Stimulated activated CD8-positive, alpha-beta memory T cell treated with anti-CD3 and anti-CD28 coated beads, Interleukin-7, amount 100 ng/mL, for 1 hour (primary cell): ENCODE measurements at regions not wholly inside any gene's neighbourhood (a gene's known extent, or its start where the extent isn't known, plus 50 kb on each side); places are given as distances from the start of the nearest gene placed in this dataset.

ENCODE experiments used
- DNase-seq, 2 donors: peaks; one replicate each; pipeline ENCODE4 v3.0.0-alpha.2; 2020; ENCODE audit warnings: low read depth in 2 of 2

DNA sequence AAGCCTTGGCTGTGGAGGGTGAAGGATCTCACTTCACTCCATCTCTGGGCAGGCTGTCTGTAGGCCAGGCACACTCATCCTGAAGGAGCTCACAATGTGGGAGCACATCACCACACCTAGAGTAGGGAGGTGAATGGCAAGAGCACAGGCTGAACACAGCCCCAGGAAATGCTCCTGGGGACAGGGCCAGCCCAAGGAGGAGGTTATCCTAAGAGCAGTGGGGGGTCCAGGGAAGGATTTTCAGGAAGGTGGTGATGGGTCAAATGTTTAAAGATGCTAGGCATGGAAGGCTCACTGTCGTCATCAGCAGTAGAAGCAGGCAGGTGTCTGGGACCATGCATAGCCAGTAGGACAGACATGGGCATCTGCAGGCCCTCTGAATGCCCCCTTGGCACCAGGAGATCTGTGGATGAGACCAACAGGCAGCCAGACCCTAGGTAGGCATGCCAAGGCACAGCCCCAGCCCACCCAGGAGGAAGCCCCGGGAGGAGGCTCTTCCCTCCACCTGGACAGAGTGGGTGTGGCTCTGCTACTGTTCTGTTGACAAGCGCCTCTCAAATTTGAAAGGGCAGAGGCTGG lies 91.7 kb upstream of the RAB6C start:
- DNase-seq: no peak

GRCh38 chr2:129888461-129888860 lies 91.0 kb upstream of the RAB6C start:
- no peak for DNase-seq

DNA sequence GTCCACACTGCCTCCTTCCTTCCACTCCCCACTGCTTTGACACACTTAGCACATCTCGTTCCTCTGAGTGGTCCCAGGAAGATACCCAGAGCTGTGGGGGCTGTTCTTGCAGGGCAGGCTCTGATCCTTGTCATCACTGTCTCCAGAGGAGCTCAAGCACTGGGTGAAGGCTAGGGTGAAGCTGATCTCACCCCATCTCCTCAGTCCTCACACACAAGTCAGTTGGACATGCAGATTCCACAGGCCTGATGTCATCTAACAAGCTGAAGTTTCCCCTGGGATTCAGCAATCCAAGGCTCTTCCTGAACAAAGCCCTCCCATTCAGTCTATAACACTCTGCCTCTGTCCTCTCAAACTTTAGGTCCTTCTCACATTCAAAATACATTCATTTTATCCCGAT lies 90.6 kb upstream of the RAB6C start:
- DNase-seq: no peak

GRCh38 chr2:129891341-129892320 lies 87.8 kb upstream of the RAB6C start:
- DNase-seq: no peak

- DNase-seq: no peak
Measured at GRCh38 chr2:129892360-129892759, 87.1 kb upstream of the RAB6C start.

- no peak for DNase-seq
Measured at GRCh38 chr2:129892773-129893172, 86.7 kb upstream of the RAB6C start.

GRCh38 chr2:129893244-129893643 lies 86.2 kb upstream of the RAB6C start:
- DNase-seq: no peak

GRCh38 chr2:129894616-129895015 lies 84.8 kb upstream of the RAB6C start:
- DNase-seq: no peak

GRCh38 chr2:129895061-129895460 lies 84.4 kb upstream of the RAB6C start:
- no peak for DNase-seq

DNA sequence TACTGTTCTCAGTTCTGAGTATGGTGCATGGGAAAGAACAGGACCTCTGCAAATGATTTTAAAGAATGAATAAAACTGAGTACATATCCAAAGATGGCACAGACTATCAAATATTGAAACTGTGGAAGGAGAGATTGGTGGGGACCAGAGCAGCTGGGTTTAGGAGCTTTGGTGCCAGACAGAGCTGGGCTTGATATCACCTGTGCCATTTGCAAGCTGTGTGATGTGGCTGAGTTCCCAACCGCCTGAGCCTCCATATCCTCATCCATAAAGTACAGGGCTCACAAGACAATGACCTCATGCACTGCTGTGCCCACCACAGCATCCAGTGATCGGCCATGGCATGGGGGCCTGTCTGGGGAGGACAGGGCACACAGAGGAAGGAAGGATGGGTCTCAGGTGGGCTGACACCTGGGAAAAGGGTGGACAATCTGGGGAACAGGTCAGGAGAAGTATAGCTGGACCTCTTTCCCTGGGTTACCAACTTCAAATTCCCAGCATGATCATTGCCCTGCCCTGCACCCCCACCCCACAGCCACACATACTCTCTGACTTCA lies 83.9 kb upstream of the RAB6C start:
- DNase-seq: no peak

DNA sequence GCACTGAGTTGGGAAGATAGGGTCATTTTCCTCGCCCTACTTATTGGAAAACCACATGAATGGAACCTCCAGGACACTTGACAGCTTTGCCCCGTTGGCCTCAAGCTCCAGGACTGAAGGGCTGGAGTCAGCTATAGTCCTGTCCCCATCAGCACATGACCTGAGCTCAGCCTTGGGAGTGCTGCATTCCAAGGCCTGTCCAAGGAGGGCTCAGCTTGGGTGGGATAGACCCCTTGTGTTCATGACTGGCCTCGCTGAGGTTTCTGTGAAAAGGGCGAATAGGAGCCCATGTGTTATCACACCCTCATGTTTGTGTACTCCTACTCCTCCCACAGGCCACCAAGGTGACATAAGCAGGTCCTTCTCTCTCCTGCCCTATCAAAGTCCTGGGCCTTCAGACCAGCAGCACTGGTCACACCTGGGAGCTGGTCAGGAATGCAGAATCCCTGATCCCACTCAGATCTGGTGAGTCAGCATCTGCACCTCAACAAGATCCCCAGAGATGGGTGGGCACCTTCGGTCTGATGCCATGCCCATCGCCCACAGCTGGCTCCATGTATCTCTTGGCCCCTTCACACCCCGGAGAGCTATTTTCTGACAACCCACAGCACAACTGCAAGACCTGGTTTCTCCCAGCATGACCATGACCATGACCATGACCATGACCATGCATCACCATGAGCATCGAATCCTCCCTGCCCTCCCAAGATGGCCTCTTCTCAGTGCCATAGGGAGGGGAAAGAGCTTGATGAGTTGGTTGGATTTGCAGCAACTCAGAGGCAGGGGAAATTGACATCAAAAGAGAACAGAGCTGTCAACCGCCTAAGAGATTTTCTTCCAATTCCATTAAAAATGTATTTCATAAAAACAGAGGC lies 83.0 kb upstream of the RAB6C start:
- DNase-seq: no peak

DNA sequence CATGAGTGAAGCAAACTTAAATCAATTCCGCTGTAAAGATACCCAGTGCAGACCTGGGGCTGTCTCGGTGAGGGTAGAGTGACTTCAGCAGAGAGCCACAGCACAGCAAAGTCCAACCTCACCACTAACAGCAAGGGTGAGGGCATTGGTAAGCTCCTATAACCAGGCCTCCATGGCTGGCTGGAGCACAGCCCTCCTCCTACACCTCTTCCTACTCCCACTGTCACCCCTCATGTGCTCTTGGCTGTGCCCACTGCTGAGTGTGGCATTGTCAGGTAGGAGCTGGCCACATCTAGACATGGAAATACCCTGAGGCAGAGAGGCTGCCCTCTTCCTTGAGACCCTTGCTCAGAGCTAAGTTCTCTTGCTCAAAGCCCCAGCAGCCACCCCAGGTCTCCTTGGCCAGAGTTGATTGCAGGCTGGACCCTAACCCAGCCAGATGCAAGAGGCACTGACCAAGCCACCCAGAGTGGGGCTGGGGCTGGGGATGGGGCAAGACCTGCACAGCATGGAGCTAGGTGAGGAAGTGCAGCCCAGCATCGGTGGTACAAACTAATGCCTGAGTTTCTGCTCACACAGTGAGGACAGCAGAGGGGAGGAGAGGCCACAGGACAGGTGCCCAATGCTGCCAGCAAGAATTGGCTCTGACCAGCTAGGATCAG lies 77.6 kb upstream of the RAB6C start:
- DNase-seq: no peak

DNA sequence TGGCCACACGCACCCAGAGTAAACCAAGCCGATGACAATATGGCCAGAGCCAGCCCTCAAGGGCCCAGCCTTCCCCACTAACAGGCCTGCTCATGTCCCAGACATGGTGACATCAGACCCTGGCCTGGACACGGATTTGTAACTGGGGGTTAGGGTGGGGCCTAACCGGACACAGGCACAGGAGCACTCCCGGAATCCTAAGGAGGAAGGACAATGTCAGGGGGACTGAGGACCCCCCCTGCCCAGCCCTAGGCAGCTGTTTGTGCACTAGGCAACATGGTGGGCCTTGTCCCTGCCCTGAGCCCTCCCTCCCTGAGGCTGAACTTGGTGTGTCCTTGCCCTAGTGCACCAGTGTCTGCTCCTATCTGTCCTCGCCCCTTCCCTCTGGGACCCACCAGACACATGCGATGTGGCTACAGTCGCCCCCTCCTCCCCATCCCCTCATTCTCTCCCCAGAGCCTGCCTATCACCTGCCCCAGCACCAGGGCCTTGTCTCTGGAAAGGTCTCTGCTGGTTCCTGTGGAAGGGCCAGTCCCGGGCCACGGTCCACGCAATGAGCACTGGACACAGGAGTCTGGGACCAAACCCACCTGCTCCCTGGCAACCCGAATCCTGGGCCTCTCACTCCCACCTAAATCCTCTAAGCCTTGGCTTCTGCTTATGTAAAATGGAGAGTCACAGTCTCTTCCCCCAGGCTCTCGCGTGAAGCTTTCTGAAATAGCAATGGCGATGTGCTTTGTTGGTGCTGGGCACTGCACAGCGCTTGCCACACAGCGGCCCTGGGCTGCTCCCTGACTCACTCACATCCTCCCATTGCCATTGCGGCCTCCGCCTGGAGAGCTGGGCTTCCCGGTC lies 76.5 kb upstream of the RAB6C start:
- no peak for DNase-seq

DNA sequence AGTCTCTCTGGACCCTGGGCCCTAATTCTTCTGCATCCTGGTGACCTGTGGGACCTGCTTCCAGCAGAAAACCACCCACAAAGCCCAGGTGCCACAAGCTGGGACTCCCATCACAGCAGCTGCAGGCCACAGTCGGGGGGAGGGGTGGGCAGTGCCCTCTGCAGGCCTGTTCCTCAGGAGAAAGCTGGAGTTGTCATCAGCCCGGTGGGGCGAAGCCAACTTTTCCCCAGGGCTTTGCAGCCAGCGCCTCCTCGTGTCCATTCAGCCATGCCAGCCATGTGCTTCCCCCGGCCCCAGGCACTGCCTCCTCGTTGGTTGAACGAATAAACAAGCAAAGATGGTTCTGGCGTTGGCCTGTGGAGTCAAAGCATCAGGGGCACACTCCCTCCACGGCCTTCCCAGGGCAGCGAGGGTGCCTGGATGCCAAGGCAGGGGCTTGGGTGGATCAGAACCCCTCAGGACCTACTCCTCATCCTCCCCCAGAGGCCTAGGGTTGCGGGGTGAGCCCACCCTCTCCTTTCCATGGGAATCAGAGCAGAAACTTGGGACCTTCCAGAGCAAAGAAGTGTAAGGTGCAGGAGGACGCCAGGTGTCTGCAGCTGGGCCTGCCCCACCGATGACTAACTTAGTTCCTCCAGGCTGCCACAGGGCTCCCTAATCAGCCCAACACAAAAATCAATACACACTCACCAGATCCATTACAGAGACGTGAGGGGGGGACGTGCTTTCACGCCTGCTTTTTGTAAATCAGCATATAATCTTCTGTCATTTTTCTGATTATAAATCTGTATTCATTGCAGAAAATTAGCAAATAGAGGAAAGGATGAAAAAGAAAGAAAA lies 75.7 kb upstream of the RAB6C start:
- no peak for DNase-seq

DNA sequence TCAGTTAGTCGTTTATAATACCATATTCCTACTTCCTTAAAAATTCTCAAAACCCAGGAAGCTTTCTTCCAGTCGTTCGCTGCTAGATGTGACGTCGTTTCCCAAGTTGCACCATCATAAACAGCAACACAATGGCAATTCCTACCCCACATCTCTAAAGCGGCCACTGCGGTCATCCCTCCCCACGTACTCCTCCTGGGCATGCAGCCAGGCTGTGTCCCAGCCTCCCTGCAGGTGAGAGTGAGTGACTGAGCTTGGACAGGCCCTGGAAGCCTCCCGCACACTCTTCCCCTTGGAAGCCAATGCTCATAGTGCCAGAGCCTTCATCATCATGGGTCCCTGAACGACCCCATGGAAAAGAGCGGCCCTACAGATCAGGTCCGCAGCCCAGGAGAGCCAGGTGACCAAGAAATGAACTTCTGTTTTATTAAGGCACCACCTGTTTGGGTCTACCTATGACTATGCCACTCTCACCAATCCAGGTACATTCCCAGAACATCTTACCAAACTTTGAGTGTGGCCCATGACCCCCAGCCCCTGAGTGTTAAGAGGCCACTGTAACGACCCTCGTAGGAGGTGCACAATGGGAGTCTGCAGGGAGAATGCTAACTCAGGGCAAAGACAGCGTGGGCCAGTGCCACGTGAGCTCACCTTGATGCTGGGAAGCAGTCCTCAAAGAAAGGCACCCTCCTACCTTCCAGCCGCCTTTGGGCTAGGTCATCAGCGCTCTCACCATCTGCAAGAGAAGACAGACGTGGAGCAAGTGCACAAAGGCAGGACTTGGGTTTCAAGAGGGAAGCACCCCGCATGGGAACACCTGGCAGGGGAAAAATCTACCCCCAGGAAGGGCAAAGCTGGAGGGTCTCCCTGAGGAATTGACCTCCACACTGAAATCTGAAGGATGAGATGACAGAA lies 74.7 kb upstream of the RAB6C start:
- DNase-seq: no peak

DNA sequence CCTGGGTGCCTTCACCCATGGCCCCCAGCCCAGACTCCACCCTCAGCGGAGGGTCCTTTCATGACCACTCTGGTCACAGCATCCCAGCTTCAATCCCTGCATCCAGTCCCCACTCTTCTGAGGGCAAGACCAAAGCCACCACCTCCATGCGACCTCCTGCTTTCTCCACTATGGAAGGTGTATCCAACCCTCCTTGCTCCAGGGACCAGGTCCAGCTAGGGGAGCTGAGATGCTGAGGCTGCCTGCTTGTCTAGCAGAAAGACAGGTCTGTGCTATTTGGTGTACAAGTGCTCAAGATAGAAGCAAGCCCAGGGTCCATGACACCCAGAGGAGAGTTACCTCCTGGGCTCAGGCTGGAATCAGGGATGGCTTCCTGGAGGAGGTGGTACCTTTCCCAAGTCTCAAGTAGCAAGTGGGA lies 73.8 kb upstream of the RAB6C start:
- DNase-seq: no peak

- DNase-seq: no peak
Measured at GRCh38 chr2:129906139-129906860, 73.2 kb upstream of the RAB6C start.

DNA sequence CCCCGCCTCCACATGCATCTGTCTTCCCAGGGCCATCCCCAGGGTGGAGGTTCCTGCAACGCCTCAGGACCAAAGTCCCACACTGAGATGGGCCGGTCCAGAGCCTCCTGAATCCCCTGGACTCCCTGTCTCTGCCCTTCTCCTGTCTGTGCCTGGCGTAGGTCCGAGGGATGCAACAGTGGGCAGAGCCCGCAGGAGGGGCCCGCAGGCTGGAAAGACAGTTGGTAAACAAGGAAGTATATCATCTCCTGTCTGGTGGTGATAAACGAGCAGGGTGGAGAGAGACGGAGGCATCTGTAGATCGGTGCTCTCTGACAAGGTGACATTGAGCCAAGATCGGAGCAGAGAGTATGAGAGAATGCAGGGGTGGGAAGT lies 72.6 kb upstream of the RAB6C start:
- no peak for DNase-seq
